SK-N-SH treated with all-trans-retinoic acid at 6 μM for 48 hours (cell line): ENCODE measurements at regions not wholly inside any gene's neighbourhood (a gene's known extent, or its start where the extent isn't known, plus 50 kb on each side); places are given as distances from the start of the nearest gene placed in this dataset.

ENCODE experiments used
- ATAC-seq: fragments of 200-7000 bp; cut with Tn5 transposase; 3 replicates; pipeline ENCODE4 v1.9.1; 2020; ENCODE audit warnings: mild to moderate bottlenecking, moderate library complexity
- ARNTL ChIP-seq: fragments of 450-650 bp; formaldehyde crosslinking; IDR thresholded peaks from 2 replicates; pipeline ENCODE4 v1.5.0; 2020; ENCODE audit warnings: low read depth, mild to moderate bottlenecking, moderate library complexity, borderline replicate concordance
- BACH2 ChIP-seq: fragments of 250-450 bp; sonication (Bioruptor Pico); IDR thresholded peaks from 2 replicates; pipeline ENCODE4 v1.9.0; 2021; ENCODE audit warnings: mild to moderate bottlenecking, borderline replicate concordance
- CSDC2 ChIP-seq: fragments of 250-450 bp; sonication (Bioruptor Pico); IDR thresholded peaks from 2 replicates; pipeline ENCODE4 v1.5.0; 2020; ENCODE audit warnings: mild to moderate bottlenecking, moderate library complexity
- CSRNP3 ChIP-seq: fragments of 250-450 bp; sonication (Bioruptor Pico); IDR thresholded peaks from 2 replicates; pipeline ENCODE4 v1.5.1; 2021; ENCODE audit warnings: mild to moderate bottlenecking, moderate library complexity
- ESRRG ChIP-seq: fragments of 250-450 bp; sonication (Bioruptor Pico); IDR thresholded peaks from 2 replicates; pipeline ENCODE4 v1.6.1; 2021; ENCODE audit warnings: mild to moderate bottlenecking
- GLIS3 ChIP-seq: fragments of 250-450 bp; sonication (Bioruptor Pico); IDR thresholded peaks from 2 replicates; pipeline ENCODE4 v1.5.0; 2020; ENCODE audit warnings: mild to moderate bottlenecking, moderate library complexity
- ISL1 ChIP-seq: fragments of 250-450 bp; sonication (Bioruptor Pico); IDR thresholded peaks from 2 replicates; pipeline ENCODE4 v2.1.2; 2022; ENCODE audit warnings: mild to moderate bottlenecking, moderate library complexity
- OSR1 ChIP-seq: fragments of 250-450 bp; sonication (Bioruptor Pico); IDR thresholded peaks from 2 replicates; pipeline ENCODE4 v1.8.0; 2022; ENCODE audit warnings: moderate library complexity, mild to moderate bottlenecking, inconsistent platforms
- PPARA ChIP-seq: fragments of 250-450 bp; sonication (Bioruptor Pico); IDR thresholded peaks from 2 replicates; pipeline ENCODE4 v1.5.0; 2020; ENCODE audit warnings: mild to moderate bottlenecking, borderline replicate concordance
- RARB ChIP-seq: fragments of 250-450 bp; sonication (Bioruptor Pico); IDR thresholded peaks from 2 replicates; pipeline ENCODE4 v1.8.0; 2021; ENCODE audit warnings: mild to moderate bottlenecking, moderate library complexity
- SNAI2 ChIP-seq: fragments of 250-450 bp; sonication (Bioruptor Pico); IDR thresholded peaks from 2 replicates; pipeline ENCODE4 v1.5.0; 2020; ENCODE audit warnings: mild to moderate bottlenecking, moderate library complexity
- ZC3H10 ChIP-seq: fragments of 250-450 bp; sonication (Bioruptor Pico); IDR thresholded peaks from 2 replicates; pipeline ENCODE4 v1.5.1; 2021; ENCODE audit warnings: mild to moderate bottlenecking, moderate library complexity
- ZFP3 ChIP-seq: fragments of 250-450 bp; sonication (Bioruptor Pico); IDR thresholded peaks from 2 replicates; pipeline ENCODE4 v1.5.0; 2020; ENCODE audit warnings: mild to moderate bottlenecking, moderate library complexity
- ZFP30 ChIP-seq: fragments of 450-650 bp; formaldehyde crosslinking; IDR thresholded peaks from 2 replicates; pipeline ENCODE4 v1.5.0; 2022; ENCODE audit warnings: mild to moderate bottlenecking, moderate library complexity
- ZNF565 ChIP-seq: fragments of 450-650 bp; formaldehyde crosslinking; conservative IDR thresholded peaks from 2 replicates; pipeline ENCODE4 v1.5.0; 2020; ENCODE audit warnings: low read depth, mild to moderate bottlenecking, moderate library complexity
- ZNF70 ChIP-seq: fragments of 450-650 bp; formaldehyde crosslinking; IDR thresholded peaks from 2 replicates; pipeline ENCODE4 v1.5.0; 2020; ENCODE audit warnings: mild to moderate bottlenecking, moderate library complexity
- ZNF8 ChIP-seq: fragments of 450-650 bp; formaldehyde crosslinking; IDR thresholded peaks from 2 replicates; pipeline ENCODE4 v1.5.0; 2020; ENCODE audit warnings: mild to moderate bottlenecking, moderate library complexity
- TF ChIP-seq, protein P1 (sequence below): fragments of 250-450 bp; sonication (Bioruptor Pico); IDR thresholded peaks from 2 replicates; pipeline ENCODE4 v1.5.0; 2020; ENCODE audit warnings: mild to moderate bottlenecking, moderate library complexity
- TF ChIP-seq, protein P2 (sequence below): fragments of 250-450 bp; sonication (Bioruptor Pico); IDR thresholded peaks from 2 replicates; pipeline ENCODE4 v1.5.1; 2020; ENCODE audit warnings: low read depth, mild to moderate bottlenecking, moderate library complexity
- TF ChIP-seq, protein P3 (sequence below): fragments of 250-450 bp; sonication (Bioruptor Pico); IDR thresholded peaks from 2 replicates; pipeline ENCODE4 v1.8.0; 2021; ENCODE audit warnings: low read depth, mild to moderate bottlenecking, moderate library complexity, borderline replicate concordance
- TF ChIP-seq, protein P4 (sequence below): fragments of 250-450 bp; sonication (Bioruptor Pico); IDR thresholded peaks from 2 replicates; pipeline ENCODE4 v1.8.0; 2020; ENCODE audit warnings: mild to moderate bottlenecking, moderate library complexity, borderline replicate concordance

- no peak for ATAC-seq
- TF ChIP-seq, protein P1, sequence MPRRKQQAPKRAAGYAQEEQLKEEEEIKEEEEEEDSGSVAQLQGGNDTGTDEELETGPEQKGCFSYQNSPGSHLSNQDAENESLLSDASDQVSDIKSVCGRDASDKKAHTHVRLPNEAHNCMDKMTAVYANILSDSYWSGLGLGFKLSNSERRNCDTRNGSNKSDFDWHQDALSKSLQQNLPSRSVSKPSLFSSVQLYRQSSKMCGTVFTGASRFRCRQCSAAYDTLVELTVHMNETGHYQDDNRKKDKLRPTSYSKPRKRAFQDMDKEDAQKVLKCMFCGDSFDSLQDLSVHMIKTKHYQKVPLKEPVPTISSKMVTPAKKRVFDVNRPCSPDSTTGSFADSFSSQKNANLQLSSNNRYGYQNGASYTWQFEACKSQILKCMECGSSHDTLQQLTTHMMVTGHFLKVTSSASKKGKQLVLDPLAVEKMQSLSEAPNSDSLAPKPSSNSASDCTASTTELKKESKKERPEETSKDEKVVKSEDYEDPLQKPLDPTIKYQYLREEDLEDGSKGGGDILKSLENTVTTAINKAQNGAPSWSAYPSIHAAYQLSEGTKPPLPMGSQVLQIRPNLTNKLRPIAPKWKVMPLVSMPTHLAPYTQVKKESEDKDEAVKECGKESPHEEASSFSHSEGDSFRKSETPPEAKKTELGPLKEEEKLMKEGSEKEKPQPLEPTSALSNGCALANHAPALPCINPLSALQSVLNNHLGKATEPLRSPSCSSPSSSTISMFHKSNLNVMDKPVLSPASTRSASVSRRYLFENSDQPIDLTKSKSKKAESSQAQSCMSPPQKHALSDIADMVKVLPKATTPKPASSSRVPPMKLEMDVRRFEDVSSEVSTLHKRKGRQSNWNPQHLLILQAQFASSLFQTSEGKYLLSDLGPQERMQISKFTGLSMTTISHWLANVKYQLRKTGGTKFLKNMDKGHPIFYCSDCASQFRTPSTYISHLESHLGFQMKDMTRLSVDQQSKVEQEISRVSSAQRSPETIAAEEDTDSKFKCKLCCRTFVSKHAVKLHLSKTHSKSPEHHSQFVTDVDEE (CRISPR knock-in tag): no peak
- TF ChIP-seq ARNTL (CRISPR knock-in tag) (no peak), PPARA (no peak), CSRNP3 (CRISPR knock-in tag) (no peak), SNAI2 (no peak), ZFP3 (CRISPR knock-in tag) (no peak), GLIS3 (no peak), ESRRG (CRISPR knock-in tag) (no peak), RARB (CRISPR knock-in tag) (no peak), ISL1 (no peak), ZFP30 (no peak), ZC3H10 (no peak), BACH2 (CRISPR knock-in tag) (no peak), CSDC2 (CRISPR knock-in tag) (no peak), ZNF70 (CRISPR knock-in tag) (no peak), ZNF565 (CRISPR knock-in tag) (no peak), OSR1 (CRISPR knock-in tag) (no peak)
- TF ChIP-seq, protein P2, sequence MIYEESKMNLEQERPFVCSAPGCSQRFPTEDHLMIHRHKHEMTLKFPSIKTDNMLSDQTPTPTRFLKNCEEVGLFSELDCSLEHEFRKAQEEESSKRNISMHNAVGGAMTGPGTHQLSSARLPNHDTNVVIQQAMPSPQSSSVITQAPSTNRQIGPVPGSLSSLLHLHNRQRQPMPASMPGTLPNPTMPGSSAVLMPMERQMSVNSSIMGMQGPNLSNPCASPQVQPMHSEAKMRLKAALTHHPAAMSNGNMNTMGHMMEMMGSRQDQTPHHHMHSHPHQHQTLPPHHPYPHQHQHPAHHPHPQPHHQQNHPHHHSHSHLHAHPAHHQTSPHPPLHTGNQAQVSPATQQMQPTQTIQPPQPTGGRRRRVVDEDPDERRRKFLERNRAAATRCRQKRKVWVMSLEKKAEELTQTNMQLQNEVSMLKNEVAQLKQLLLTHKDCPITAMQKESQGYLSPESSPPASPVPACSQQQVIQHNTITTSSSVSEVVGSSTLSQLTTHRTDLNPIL (CRISPR knock-in tag): no peak
- TF ChIP-seq, protein P3, sequence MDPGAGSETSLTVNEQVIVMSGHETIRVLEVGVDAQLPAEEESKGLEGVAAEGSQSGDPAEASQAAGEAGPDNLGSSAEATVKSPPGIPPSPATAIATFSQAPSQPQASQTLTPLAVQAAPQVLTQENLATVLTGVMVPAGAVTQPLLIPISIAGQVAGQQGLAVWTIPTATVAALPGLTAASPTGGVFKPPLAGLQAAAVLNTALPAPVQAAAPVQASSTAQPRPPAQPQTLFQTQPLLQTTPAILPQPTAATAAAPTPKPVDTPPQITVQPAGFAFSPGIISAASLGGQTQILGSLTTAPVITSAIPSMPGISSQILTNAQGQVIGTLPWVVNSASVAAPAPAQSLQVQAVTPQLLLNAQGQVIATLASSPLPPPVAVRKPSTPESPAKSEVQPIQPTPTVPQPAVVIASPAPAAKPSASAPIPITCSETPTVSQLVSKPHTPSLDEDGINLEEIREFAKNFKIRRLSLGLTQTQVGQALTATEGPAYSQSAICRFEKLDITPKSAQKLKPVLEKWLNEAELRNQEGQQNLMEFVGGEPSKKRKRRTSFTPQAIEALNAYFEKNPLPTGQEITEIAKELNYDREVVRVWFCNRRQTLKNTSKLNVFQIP (CRISPR knock-in tag): no peak
- TF ChIP-seq, protein P4, sequence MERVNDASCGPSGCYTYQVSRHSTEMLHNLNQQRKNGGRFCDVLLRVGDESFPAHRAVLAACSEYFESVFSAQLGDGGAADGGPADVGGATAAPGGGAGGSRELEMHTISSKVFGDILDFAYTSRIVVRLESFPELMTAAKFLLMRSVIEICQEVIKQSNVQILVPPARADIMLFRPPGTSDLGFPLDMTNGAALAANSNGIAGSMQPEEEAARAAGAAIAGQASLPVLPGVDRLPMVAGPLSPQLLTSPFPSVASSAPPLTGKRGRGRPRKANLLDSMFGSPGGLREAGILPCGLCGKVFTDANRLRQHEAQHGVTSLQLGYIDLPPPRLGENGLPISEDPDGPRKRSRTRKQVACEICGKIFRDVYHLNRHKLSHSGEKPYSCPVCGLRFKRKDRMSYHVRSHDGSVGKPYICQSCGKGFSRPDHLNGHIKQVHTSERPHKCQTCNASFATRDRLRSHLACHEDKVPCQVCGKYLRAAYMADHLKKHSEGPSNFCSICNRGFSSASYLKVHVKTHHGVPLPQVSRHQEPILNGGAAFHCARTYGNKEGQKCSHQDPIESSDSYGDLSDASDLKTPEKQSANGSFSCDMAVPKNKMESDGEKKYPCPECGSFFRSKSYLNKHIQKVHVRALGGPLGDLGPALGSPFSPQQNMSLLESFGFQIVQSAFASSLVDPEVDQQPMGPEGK (CRISPR knock-in tag): no peak
Measured at GRCh38 chr5:159800131-159800840, 116.0 kb upstream of the ADRA1B start.

GRCh38 chr5:159801303-159801702 lies 115.0 kb upstream of the ADRA1B start:
- no peak for ATAC-seq
- TF ChIP-seq ISL1 (no peak), RARB (CRISPR knock-in tag) (no peak), CSDC2 (CRISPR knock-in tag) (no peak), ZNF8 (CRISPR knock-in tag) (no peak), SNAI2 (no peak), ZFP30 (no peak), GLIS3 (no peak), OSR1 (CRISPR knock-in tag) (no peak)
- TF ChIP-seq, protein P1 (CRISPR knock-in tag): no peak
- TF ChIP-seq, protein P4 (CRISPR knock-in tag): no peak
- TF ChIP-seq, protein P3 (CRISPR knock-in tag): no peak
- TF ChIP-seq, protein P2 (CRISPR knock-in tag): no peak
